ENCODE measurements at regions not wholly inside any gene's neighbourhood (a gene's known extent, or its start where the extent isn't known, plus 50 kb on each side); places are given as distances from the start of the nearest gene placed in this dataset.
A peak's percentile ranks its signal among the peaks of the same experiment; 100 is the strongest.

GRCh38 chr16:55971447-55971846 is 96.3 kb upstream of the CES5A start:
- DNase-seq, result peak in 8 of 42 donors; percentile 4 to 51 (median 22)
- intact Hi-C loops (cut with DNase I), result no loop called here

GRCh38 chr16:55968221-55968620 is 93.0 kb upstream of the CES5A start:
- peak in 8 of 42 donors; percentile 14 to 52 (median 36) for DNase-seq
- intact Hi-C loops (cut with DNase I), result no loop called here

- DNase-seq, result no peak
- intact Hi-C loops (cut with DNase I), result no loop called here
Measured at GRCh38 chr16:55964923-55965475, 89.8 kb upstream of the CES5A start.

GRCh38 chr16:55955845-55956244 is 80.7 kb upstream of the CES5A start:
- intact Hi-C loops (cut with DNase I), result no loop called here
- DNase-seq, result peak in 39 of 42 donors; percentile 11 to 79 (median 51)

- intact Hi-C loops (cut with DNase I), result no loop called here
- no peak for DNase-seq
Measured at GRCh38 chr16:55955424-55955823, 80.3 kb upstream of the CES5A start.

- intact Hi-C loops (cut with DNase I), result no loop called here
- DNase-seq, result no peak
Measured at GRCh38 chr16:55954906-55955305, 79.7 kb upstream of the CES5A start.

- intact Hi-C loops (cut with DNase I), result loop anchor here (5.0 kb wide), 1 partner anchor 373 kb away; no protein-coding TSS in a partner anchor
- DNase-seq, result no peak
Measured at GRCh38 chr16:55949518-55949917, 74.3 kb upstream of the CES5A start.

- no peak for DNase-seq
- intact Hi-C loops (cut with DNase I), result loop anchor here (5.0 kb wide), 1 partner anchor 374 kb away; no protein-coding TSS in a partner anchor
Measured at GRCh38 chr16:55948230-55948629, 73.1 kb upstream of the CES5A start.

- no peak for DNase-seq
- intact Hi-C loops (cut with DNase I), result loop anchor here (5.0 kb wide), 1 partner anchor 375 kb away; no protein-coding TSS in a partner anchor
Measured at GRCh38 chr16:55947366-55947765, 72.2 kb upstream of the CES5A start.

GRCh38 chr16:55944377-55944802 is 69.2 kb upstream of the CES5A start:
- peak; percentile 56 to 94 (median 84) for DNase-seq
- intact Hi-C loops (cut with DNase I), result no loop called here

GRCh38 chr16:55943267-55943666 is 68.1 kb upstream of the CES5A start:
- intact Hi-C loops (cut with DNase I), result no loop called here
- DNase-seq, result no peak

- intact Hi-C loops (cut with DNase I), result no loop called here
- DNase-seq, result no peak
Measured at GRCh38 chr16:55942821-55943220, 67.6 kb upstream of the CES5A start.

- intact Hi-C loops (cut with DNase I), result no loop called here
- no peak for DNase-seq
Measured at GRCh38 chr16:55941552-55941951, 66.4 kb upstream of the CES5A start.

- DNase-seq, result no peak
- intact Hi-C loops (cut with DNase I), result no loop called here
Measured at GRCh38 chr16:55938126-55938525, 63.0 kb upstream of the CES5A start.

- intact Hi-C loops (cut with DNase I), result no loop called here
Measured at GRCh38 chr16:55933038-55933437, 57.9 kb upstream of the CES5A start.

GRCh38 chr16:55930036-55930435 is 54.9 kb upstream of the CES5A start:
- intact Hi-C loops (cut with DNase I), result no loop called here

More at GRCh38 chr16:55933038-55933437, 57.9 kb upstream of the CES5A start:
- DNase-seq, result no peak

GRCh38 chr16:55929181-55929580 is 54.0 kb upstream of the CES5A start:
- intact Hi-C loops (cut with DNase I), result no loop called here
- no peak for DNase-seq

More at GRCh38 chr16:55930036-55930435, 54.9 kb upstream of the CES5A start:
- no peak for DNase-seq

- no peak for DNase-seq
- intact Hi-C loops (cut with DNase I), result no loop called here
Measured at GRCh38 chr16:55925242-55925641, 50.1 kb upstream of the CES5A start.
